ENCODE measurements at regions not wholly inside any gene's neighbourhood (a gene's known extent, or its start where the extent isn't known, plus 50 kb on each side); places are given as distances from the start of the nearest gene placed in this dataset.

GRCh38 chr11:11681536-11681935, 59.7 kb upstream of the GALNT18 start:
- H3K4me3 Mint-ChIP-seq: no peak overlapping the region
- peaks cover 2% of the 10 kb centered on the region for H3K36me3 Mint-ChIP-seq (ENCODE audit: low read depth)
- peaks cover 27% of the 10 kb centered on the region for H3K27me3 Mint-ChIP-seq
- DNase-seq (no peak), ATAC-seq (no peak)
- H3K4me1 Mint-ChIP-seq: no peaks in the 10 kb centered on the region
- no peak overlapping the region for H3K27ac Mint-ChIP-seq
- no peaks in the 10 kb centered on the region for H3K9me3 ChIP-seq (ENCODE audit: control insufficient read depth, low read length, poor library complexity, severe bottlenecking)

GRCh38 chr11:11677672-11678356, 56.0 kb upstream of the GALNT18 start:
- ATAC-seq: no peak
- Mint-ChIP-seq H3K4me3 (no peak overlapping the region), H3K27ac (no peak overlapping the region), H3K27me3 (peaks cover 57% of the 10 kb centered on the region), H3K4me1 (no peaks in the 10 kb centered on the region), H3K36me3 (ENCODE audit: low read depth) (peaks cover 2% of the 10 kb centered on the region)
- DNase-seq: no peak
- no peaks in the 10 kb centered on the region for H3K9me3 ChIP-seq (ENCODE audit: control insufficient read depth, low read length, poor library complexity, severe bottlenecking)

- H3K9me3 ChIP-seq (ENCODE audit: control insufficient read depth, low read length, poor library complexity, severe bottlenecking): no peaks in the 10 kb centered on the region
- Mint-ChIP-seq H3K4me3 (no peak overlapping the region), H3K27ac (no peak overlapping the region), H3K4me1 (no peaks in the 10 kb centered on the region), H3K36me3 (ENCODE audit: low read depth) (peaks cover 2% of the 10 kb centered on the region), H3K27me3 (peaks cover 68% of the 10 kb centered on the region)
- DNase-seq (no peak), ATAC-seq (no peak)
Measured at GRCh38 chr11:11675671-11676181, 53.9 kb upstream of the GALNT18 start.

- Mint-ChIP-seq H3K4me3 (no peak overlapping the region), H3K4me1 (peaks cover 2% of the 10 kb centered on the region)
- ATAC-seq: no peak
Measured at GRCh38 chr11:11672789-11673188, 51.0 kb upstream of the GALNT18 start.

GRCh38 chr11:11672101-11672500, 50.3 kb upstream of the GALNT18 start:
- Mint-ChIP-seq H3K4me3 (no peak overlapping the region), H3K27ac (no peak overlapping the region), H3K4me1 (peaks cover 2% of the 10 kb centered on the region), H3K36me3 (ENCODE audit: low read depth) (no peaks in the 10 kb centered on the region), H3K27me3 (peaks cover 78% of the 10 kb centered on the region)
- DNase-seq (no peak), ATAC-seq (no peak)
- no peaks in the 10 kb centered on the region for H3K9me3 ChIP-seq (ENCODE audit: control insufficient read depth, low read length, poor library complexity, severe bottlenecking)

More at GRCh38 chr11:11672789-11673188, 51.0 kb upstream of the GALNT18 start:
- Mint-ChIP-seq H3K27ac (no peak overlapping the region), H3K36me3 (ENCODE audit: low read depth) (no peaks in the 10 kb centered on the region), H3K27me3 (peaks cover 71% of the 10 kb centered on the region)
- no peaks in the 10 kb centered on the region for H3K9me3 ChIP-seq (ENCODE audit: control insufficient read depth, low read length, poor library complexity, severe bottlenecking)
- DNase-seq: no peak

Data from T-helper 17 cell (primary cell).